B cell (primary cell): ENCODE measurements at regions not wholly inside any gene's neighbourhood (a gene's known extent, or its start where the extent isn't known, plus 50 kb on each side); places are given as distances from the start of the nearest gene placed in this dataset.

Experiments
- ATAC-seq: fragments of 200-7000 bp; cut with Tn5 transposase; one replicate; pipeline ENCODE4 v1.10.0; 2021; ENCODE audit warnings: low read depth, mild to moderate bottlenecking, moderate number of reproducible peaks, moderate library complexity
- CTCF ChIA-PET: fragments of 350-600 bp; sonication (Branson Sonifier 250); formaldehyde crosslinking; loops from one replicate; lab custom pipeline; 2021; ENCODE audit warnings: antibody characterized with exemption, inconsistent platforms; lab: Charles Lee
- POLR2A ChIA-PET: fragments of 350-600 bp; sonication (Branson Sonifier 250); formaldehyde crosslinking; loops from one replicate; lab custom pipeline; 2021; ENCODE audit warnings: antibody characterized with exemption; lab: Charles Lee
- DNase-seq: peaks from one replicate; pipeline ENCODE4 v3.0.0; 2013
- H2AFZ ChIP-seq: 2 replicates; pipeline ENCODE4 v1.6.1; 2012; ENCODE audit warnings: mild to moderate bottlenecking, low read depth, low read length; ENCODE audit not compliant: insufficient read depth, poor library complexity, severe bottlenecking
- H3K27ac ChIP-seq, 2 donors: 1 replicate in 1 of 2; 2 replicates in 1 of 2; pipeline ENCODE4 v1.5.1; 2012 to 2013; ENCODE audit warnings: low read length in 2 of 2, mild to moderate bottlenecking in 2 of 2, moderate library complexity in 1 of 2
- H3K27me3 ChIP-seq, 4 experiments: fragments of 200-600 bp in 1 of 4; sonication (generic) in 1 of 4; replicated peaks in 1 of 4; 1 replicate in 2 of 4; 2 replicates in 2 of 4; pipeline versions ENCODE4 v1.6.1 to v1.7.0; 2013 to 2016; ENCODE audit warnings: low read length in 3 of 4, mild to moderate bottlenecking in 2 of 4, mixed read lengths in 1 of 4, moderate library complexity in 1 of 4; ENCODE audit not compliant: insufficient read depth in 4 of 4, control insufficient read depth in 3 of 4; ENCODE audit errors: control extremely low read depth in 1 of 4
- H3K36me3 ChIP-seq, 2 experiments: replicated peaks in 1 of 2; 1 replicate in 1 of 2; 2 replicates in 1 of 2; pipeline versions ENCODE4 v1.6.1 to v1.7.1; 2013; ENCODE audit warnings: low read length in 1 of 2; ENCODE audit not compliant: insufficient read depth in 2 of 2, control insufficient read depth in 1 of 2; ENCODE audit errors: control extremely low read depth in 1 of 2, extremely low read depth in 1 of 2
- H3K4me1 ChIP-seq, 2 donors: fragments of 200-600 bp in 1 of 2; sonication (generic) in 1 of 2; 1 replicate in 1 of 2; 2 replicates in 1 of 2; pipeline versions ENCODE4 v1.5.1 to v1.6.1; 2013 to 2017; ENCODE audit warnings: low read length in 2 of 2; ENCODE audit not compliant: control insufficient read depth in 2 of 2, insufficient read depth in 2 of 2
- H3K4me2 ChIP-seq: replicated peaks from 2 replicates; pipeline ENCODE3; 2012; ENCODE audit warnings: mild to moderate bottlenecking, low read depth, low read length; ENCODE audit not compliant: poor library complexity, severe bottlenecking
- H3K4me3 ChIP-seq, 5 experiments: fragments of 200-600 bp in 1 of 5; sonication (generic) in 1 of 5; 1 replicate in 3 of 5; 2 replicates in 2 of 5; pipeline versions ENCODE4 v1.5.1 to v1.7.0; 2011 to 2016; ENCODE audit warnings: low read length in 4 of 5, mild to moderate bottlenecking in 4 of 5, low read depth in 2 of 5, control low read depth in 1 of 5, moderate library complexity in 1 of 5; ENCODE audit not compliant: insufficient read depth in 1 of 5; ENCODE audit errors: control extremely low read depth in 1 of 5, extremely low read depth in 1 of 5
- H3K79me2 ChIP-seq: fragments of 200-600 bp; sonication (generic); one replicate; pipeline ENCODE4 v1.6.0; 2016; ENCODE audit warnings: low read length; ENCODE audit not compliant: control insufficient read depth, insufficient read depth
- H3K9ac ChIP-seq: fragments of 200-600 bp; sonication (generic); 2 replicates; pipeline ENCODE4 v1.6.1; 2017; ENCODE audit warnings: mild to moderate bottlenecking, low read length, moderate library complexity
- H3K9me3 ChIP-seq, 3 donors: one replicate each; pipeline versions ENCODE4 v1.6.1 to v1.7.1; 2013; ENCODE audit warnings: low read length in 2 of 3; ENCODE audit not compliant: control insufficient read depth in 2 of 3, insufficient read depth in 1 of 3; ENCODE audit errors: control extremely low read depth in 1 of 3
- H4K20me1 ChIP-seq: 2 replicates; pipeline ENCODE4 v1.6.0; 2012; ENCODE audit warnings: mild to moderate bottlenecking, low read length; ENCODE audit not compliant: insufficient read depth, control insufficient read depth, poor library complexity, severe bottlenecking
- H3K27ac Mint-ChIP-seq: one replicate; pipeline ENCODE4 v1.8.0; 2021; ENCODE audit warnings: mixed read lengths
- H3K27me3 Mint-ChIP-seq: one replicate; pipeline ENCODE4 v1.8.0; 2021; ENCODE audit warnings: mixed read lengths
- H3K4me1 Mint-ChIP-seq: one replicate; pipeline ENCODE4 v1.8.0; 2021; ENCODE audit warnings: mixed read lengths
- H3K4me3 Mint-ChIP-seq: one replicate; pipeline ENCODE4 v1.8.0; 2021; ENCODE audit warnings: mixed read lengths
- H3K9me3 Mint-ChIP-seq: one replicate; pipeline ENCODE4 v1.8.0; 2022; ENCODE audit warnings: mixed read lengths; ENCODE audit not compliant: insufficient read depth
- CTCF ChIP-seq: fragments of 200-600 bp; IDR thresholded peaks from one replicate; pipeline ENCODE4 v1.8.0; 2022; ENCODE audit warnings: antibody characterized with exemption, mild to moderate bottlenecking
- EZH2 ChIP-seq: IDR thresholded peaks from 2 replicates; pipeline ENCODE4 v1.6.1; 2012; ENCODE audit warnings: borderline replicate concordance, low read depth, mild to moderate bottlenecking, moderate library complexity, low read length; ENCODE audit not compliant: insufficient read depth, poor library complexity, severe bottlenecking
- WGBS: methylation state at CpG from one replicate; pipeline ENCODE4 v1.1.5; 2013; ENCODE audit warnings: missing lambda C conversion rate; ENCODE audit not compliant: insufficient coverage; 5-methylcytosine and 5-hydroxymethylcytosine counted together
- intact Hi-C: fragments of 100-400 bp; cut with micrococcal nuclease; formaldehyde crosslinking; loops from one replicate; pipeline ENCODE4 v1.10.0; 2022

- Histone ChIP-seq H3K9me3 (peaks cover 0 to 3% (median 0%) of the 10 kb centered on the region in 3 donors), H3K4me2 (no peak overlapping the region), H3K36me3 (no peaks in the 10 kb centered on the region), H2AFZ (no peak overlapping the region), H3K9ac (no peak overlapping the region), H3K27me3 (no peaks in the 10 kb centered on the region), H3K79me2 (no peaks in the 10 kb centered on the region), H4K20me1 (no peaks in the 10 kb centered on the region), H3K4me3 (no peak overlapping the region), H3K27ac (no peak overlapping the region), H3K4me1 (no peaks in the 10 kb centered on the region)
- DNase-seq (no peak), ATAC-seq (no peak)
- CTCF ChIA-PET, result no interaction called here
- Mint-ChIP-seq H3K27ac (no peak overlapping the region), H3K4me3 (no peak overlapping the region), H3K27me3 (peaks cover 18% of the 10 kb centered on the region), H3K9me3 (no peaks in the 10 kb centered on the region), H3K4me1 (no peaks in the 10 kb centered on the region)
- TF ChIP-seq CTCF, result no peak
- no peak for TF ChIP-seq EZH2
- POLR2A ChIA-PET, result no interaction called here
- 64% methylated on average over 2 of the region's 6 CpGs for WGBS
- intact Hi-C loops, result no loop called here
Measured at GRCh38 chr20:48181261-48181935, 396.1 kb upstream of the SULF2 start.

- no peak overlapping the region for H3K27ac ChIP-seq
- DNase-seq, result no peak
- intact Hi-C loops, result no loop called here
- no peaks in the 10 kb centered on the region for H3K4me1 ChIP-seq
- no peaks in the 10 kb centered on the region for H3K36me3 ChIP-seq
- WGBS, result no CpG with 5 or more reads among the region's 3 CpGs
- Mint-ChIP-seq H3K4me1 (no peaks in the 10 kb centered on the region), H3K9me3 (no peaks in the 10 kb centered on the region), H3K27me3 (peaks cover 14% of the 10 kb centered on the region), H3K4me3 (no peak overlapping the region), H3K27ac (no peak overlapping the region)
- ATAC-seq, result no peak
- CTCF ChIA-PET, result no interaction called here
- H3K27me3 ChIP-seq, result no peaks in the 10 kb centered on the region
- H4K20me1 ChIP-seq, result no peaks in the 10 kb centered on the region
- no peaks in the 10 kb centered on the region for H3K79me2 ChIP-seq
- H3K9me3 ChIP-seq, result peaks cover 0 to 3% (median 0%) of the 10 kb centered on the region in 3 donors
- no peak overlapping the region for H3K4me3 ChIP-seq
- no peak for TF ChIP-seq CTCF
- no peak for TF ChIP-seq EZH2
- no peak overlapping the region for H2AFZ ChIP-seq
- POLR2A ChIA-PET, result no interaction called here
- H3K4me2 ChIP-seq, result no peak overlapping the region
- no peak overlapping the region for H3K9ac ChIP-seq
Measured at GRCh38 chr20:48180618-48181017, 395.3 kb upstream of the SULF2 start.
